Activated CD4-positive, CD25-positive, alpha-beta regulatory T cell treated with anti-CD3 and anti-CD28 coated beads, Interleukin-2, amount 50 U/mL, for 16 hours (primary cell): ENCODE measurements at regions not wholly inside any gene's neighbourhood (a gene's known extent, or its start where the extent isn't known, plus 50 kb on each side); places are given as distances from the start of the nearest gene placed in this dataset.
"Not testable (repeated sequence)": the region's sequence is repeated elsewhere in the genome, so short reads cannot be mapped to it uniquely, and the experiment has no call there.

ENCODE experiments used
- DNase-seq: peaks from one replicate; pipeline ENCODE4 v3.0.0-alpha.2; 2020; ENCODE audit warnings: low read depth, low spot score

- DNase-seq = no peak
These were observed 55.0 kb upstream of the IL33 start for GRCh38 chr9:6160579-6160978.

- no peak for DNase-seq
These were observed 62.2 kb upstream of the IL33 start for GRCh38 chr9:6153425-6153824.

GRCh38 chr9:6152788-6153187 lies 62.8 kb upstream of the IL33 start:
- no peak for DNase-seq

GRCh38 chr9:6150483-6150882 lies 65.1 kb upstream of the IL33 start:
- no peak for DNase-seq

GRCh38 chr9:6149315-6149714 lies 66.3 kb upstream of the IL33 start:
- DNase-seq = no peak

- DNase-seq = no peak
These were observed 67.8 kb upstream of the IL33 start for GRCh38 chr9:6147846-6148245.

- DNase-seq = no peak
These were observed 70.7 kb upstream of the IL33 start for GRCh38 chr9:6144947-6145346.

- DNase-seq = no peak
These were observed 72.7 kb upstream of the IL33 start for GRCh38 chr9:6142799-6143454.

GRCh38 chr9:6135780-6136179 lies 79.8 kb upstream of the IL33 start:
- DNase-seq = not testable (repeated sequence)

GRCh38 chr9:6134661-6135180 lies 80.9 kb upstream of the IL33 start:
- DNase-seq = no peak

- no peak for DNase-seq
These were observed 82.1 kb upstream of the IL33 start for GRCh38 chr9:6133346-6134063.

- DNase-seq = no peak
These were observed 83.0 kb upstream of the IL33 start for GRCh38 chr9:6132650-6133049.

GRCh38 chr9:6128030-6128429 lies 87.6 kb upstream of the IL33 start:
- DNase-seq = no peak

GRCh38 chr9:6126377-6126776 lies 89.2 kb upstream of the IL33 start:
- DNase-seq = no peak

GRCh38 chr9:6123416-6123815 lies 92.2 kb upstream of the IL33 start:
- no peak for DNase-seq

GRCh38 chr9:6121707-6122106 lies 93.9 kb upstream of the IL33 start:
- no peak for DNase-seq

GRCh38 chr9:6114424-6114823 lies 99.0 kb upstream of the RANBP6 start:
- DNase-seq = no peak

- no peak for DNase-seq
These were observed 98.4 kb upstream of the RANBP6 start for GRCh38 chr9:6113819-6114218.

GRCh38 chr9:6113312-6113711 lies 97.9 kb upstream of the RANBP6 start:
- no peak for DNase-seq

GRCh38 chr9:6109986-6110385 lies 94.6 kb upstream of the RANBP6 start:
- no peak for DNase-seq

GRCh38 chr9:6109571-6109970 lies 94.1 kb upstream of the RANBP6 start:
- DNase-seq = no peak

GRCh38 chr9:6106711-6107339 lies 91.4 kb upstream of the RANBP6 start:
- no peak for DNase-seq

- no peak for DNase-seq
These were observed 90.3 kb upstream of the RANBP6 start for GRCh38 chr9:6105738-6106137.
